Motor neuron (in vitro differentiated cells): ENCODE measurements at regions not wholly inside any gene's neighbourhood (a gene's known extent, or its start where the extent isn't known, plus 50 kb on each side); places are given as distances from the start of the nearest gene placed in this dataset.
"Not testable (repeated sequence)": the region's sequence is repeated elsewhere in the genome, so short reads cannot be mapped to it uniquely, and the experiment has no call there.

Experiments
- ATAC-seq, 8 experiments: fragments of 200-7000 bp; cut with Tn5 transposase; replicated peaks in 6 of 8; 2 replicates each; pipeline ENCODE4 v1.8.0; 2021; ENCODE audit warnings: mild to moderate bottlenecking in 8 of 8, moderate library complexity in 8 of 8
- H3K27ac ChIP-seq, 2 donors: fragments of 250-450 bp; sonication (Bioruptor Pico); 2 replicates each; pipeline ENCODE4 v1.9.0; 2021; ENCODE audit warnings: antibody characterized with exemption in 2 of 2, mild to moderate bottlenecking in 2 of 2, moderate library complexity in 1 of 2
- H3K4me1 ChIP-seq, 2 donors: fragments of 250-450 bp; sonication (Bioruptor Pico); replicated peaks in 1 of 2; 2 replicates each; pipeline ENCODE4 v1.6.1; 2021; ENCODE audit warnings: antibody characterized with exemption in 2 of 2, mild to moderate bottlenecking in 2 of 2, moderate library complexity in 1 of 2
- H3K4me3 ChIP-seq, 5 donors: fragments of 250-450 bp; sonication (Bioruptor Pico); 2 replicates each; pipeline ENCODE4 v1.9.0; 2021; ENCODE audit warnings: antibody characterized with exemption in 5 of 5, mild to moderate bottlenecking in 5 of 5, moderate library complexity in 4 of 5
- WGBS, 10 experiments: fragments of 450-650 bp; shearing (Covaris generic); methylation state at CpG; one replicate each; pipeline ENCODE4 v1.0.0; 2022; 5-methylcytosine and 5-hydroxymethylcytosine counted together
- in situ Hi-C, 9 experiments: fragments of 400-800 bp; cut with MboI; loops; one replicate each; pipeline ENCODE4 v1.15.0; 2021; ENCODE audit warnings: low sequenced_read_pairs in 9 of 9, low pct_unique_long_range_greater_than_20kb in 2 of 9; ENCODE audit not compliant: unreplicated experiment in 9 of 9

DNA sequence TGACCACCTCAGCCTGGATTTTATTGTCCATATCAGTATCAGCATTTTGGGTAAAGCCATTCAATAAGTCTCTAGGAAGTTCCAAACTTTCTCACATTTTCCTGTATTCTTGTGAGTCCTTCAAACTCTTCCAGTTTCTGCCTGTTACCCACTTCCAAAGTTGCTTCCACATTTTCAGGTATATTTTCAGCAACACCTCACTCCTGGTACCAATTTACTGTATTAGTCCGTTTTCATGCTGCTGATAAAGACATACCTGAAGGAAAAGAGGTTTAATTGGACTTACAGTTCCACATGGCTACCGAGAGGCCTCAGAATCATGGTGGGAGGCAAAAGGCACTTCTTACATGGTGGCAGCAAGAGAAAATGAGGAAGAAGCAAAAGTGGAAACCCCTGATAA, 69.7 kb upstream of the NAF1 start:
- in situ Hi-C loops, H3K4me3 ChIP-seq, H3K27ac ChIP-seq, H3K4me1 ChIP-seq, ATAC-seq: not testable (repeated sequence)
- 0 to 86% (median 62%) methylated on average over 1 to 2 of the region's 2 CpGs; no CpG with 5 or more reads in 3 of the 10 experiments for WGBS, 10 experiments

DNA sequence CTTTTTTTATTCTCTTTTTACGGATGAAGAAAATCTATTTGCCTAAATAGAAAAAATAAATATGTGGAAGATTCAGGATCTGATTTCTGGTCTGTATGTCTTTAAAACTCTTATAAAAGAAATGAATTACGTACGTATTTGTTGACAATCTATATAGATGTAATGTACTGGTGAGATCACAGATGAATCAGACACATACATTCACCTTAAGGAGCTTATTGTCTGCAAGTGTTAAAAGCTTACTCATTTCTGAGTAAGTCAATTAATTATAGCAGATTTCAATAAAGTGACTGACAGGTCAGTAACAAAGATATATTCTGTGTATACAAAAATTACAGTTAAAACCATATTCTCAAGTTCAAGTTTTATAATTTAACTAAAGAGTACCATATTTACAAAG, 66.6 kb upstream of the NAF1 start:
- no peak overlapping the region for H3K4me3 ChIP-seq
- in situ Hi-C loops: no loop called here
- no peak overlapping the region for H3K27ac ChIP-seq
- peak in 1 of 8 experiments; percentile 34 for ATAC-seq
- WGBS, 10 experiments: 11 to 93% (median 82%) methylated on average over 1 to 3 of the region's 3 CpGs; no CpG with 5 or more reads in 1 of the 10 experiments
- no peaks in the 10 kb centered on the region for H3K4me1 ChIP-seq

DNA sequence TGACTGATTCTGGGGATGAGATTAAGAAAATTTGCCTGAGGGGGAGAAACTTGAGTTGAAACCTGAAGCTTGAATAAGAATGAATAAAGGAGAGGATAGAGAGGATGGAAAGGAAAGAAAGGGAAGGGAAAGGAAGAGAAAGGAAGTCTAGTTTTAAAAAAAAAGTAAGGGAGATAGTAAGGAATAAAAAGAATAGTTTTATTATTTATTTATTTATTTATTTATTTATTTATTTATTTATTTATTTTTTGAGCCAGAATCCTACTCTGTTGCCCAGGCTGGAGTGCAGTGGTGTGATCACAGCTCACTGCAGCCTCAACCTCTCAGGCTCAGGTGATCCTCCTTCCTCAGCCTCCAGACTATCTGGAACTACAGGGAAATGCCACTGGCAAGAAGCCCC, 62.0 kb upstream of the NAF1 start:
- no peak overlapping the region for H3K27ac ChIP-seq
- no peaks in the 10 kb centered on the region for H3K4me1 ChIP-seq
- H3K4me3 ChIP-seq: no peak overlapping the region
- no peak for ATAC-seq
- in situ Hi-C loops: no loop called here

DNA sequence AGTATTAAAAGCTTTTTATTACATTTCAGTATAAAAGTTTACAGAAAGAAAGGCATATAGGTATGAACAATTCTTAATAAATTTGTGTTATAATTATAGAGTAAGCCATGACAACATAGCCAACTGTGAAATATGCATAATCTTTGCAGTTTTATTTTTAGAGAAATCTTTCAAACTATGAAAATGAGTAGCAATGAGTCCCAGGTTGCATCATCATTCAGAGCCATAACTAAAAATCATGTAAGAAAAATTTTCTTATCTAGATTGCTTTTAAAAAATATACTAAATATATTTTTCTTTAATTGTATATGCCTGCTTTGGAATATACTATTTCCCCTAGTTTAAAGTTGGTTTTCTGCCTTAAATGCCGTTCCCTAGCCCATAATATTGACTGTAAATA, 54.8 kb upstream of the NAF1 start:
- ATAC-seq: no peak
- no peak overlapping the region for H3K27ac ChIP-seq
- no peak overlapping the region for H3K4me3 ChIP-seq
- in situ Hi-C loops: no loop called here
- 0 to 100% (median 88%) methylated on average over 1 of the region's 1 CpG; no CpG with 5 or more reads in 1 of the 10 experiments for WGBS, 10 experiments
- no peaks in the 10 kb centered on the region for H3K4me1 ChIP-seq

DNA sequence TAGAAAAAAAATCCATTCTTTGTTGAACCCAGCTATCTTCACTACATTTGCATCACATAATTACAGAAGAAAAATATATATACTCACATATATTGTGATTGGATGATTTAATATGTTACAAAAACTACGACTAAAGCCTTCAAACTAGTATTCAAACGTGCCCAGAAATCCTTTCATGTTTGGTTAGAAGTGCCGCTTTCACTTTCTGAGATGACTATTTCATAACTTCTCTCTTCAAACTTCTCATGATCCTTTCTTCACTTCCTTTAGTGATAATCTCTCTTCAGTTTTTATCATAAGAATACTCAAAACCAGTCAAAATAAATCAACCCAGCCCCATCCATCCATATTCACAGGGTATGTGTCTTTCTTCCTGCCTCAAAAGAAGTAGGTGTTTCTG, 50.8 kb upstream of the NAF1 start:
- no peak for ATAC-seq
- Histone ChIP-seq H3K27ac (no peak overlapping the region), H3K4me3 (no peak overlapping the region), H3K4me1 (no peaks in the 10 kb centered on the region)
- WGBS, 10 experiments: 0 to 88% (median 76%) methylated on average over 2 to 3 of the region's 3 CpGs; no CpG with 5 or more reads in 3 of the 10 experiments
- in situ Hi-C loops: no loop called here
